GM21717 (cell line): ENCODE measurements at regions not wholly inside any gene's neighbourhood (a gene's known extent, or its start where the extent isn't known, plus 50 kb on each side); places are given as distances from the start of the nearest gene placed in this dataset.
"Not testable (repeated sequence)": the region's sequence is repeated elsewhere in the genome, so short reads cannot be mapped to it uniquely, and the experiment has no call there.

ENCODE experiments used
- ATAC-seq: cut with Tn5 transposase; IDR thresholded peaks from one replicate; pipeline ENCODE4 v1.9.1; 2021; ENCODE audit warnings: mild to moderate bottlenecking, moderate library complexity; ENCODE audit not compliant: unreplicated experiment

DNA sequence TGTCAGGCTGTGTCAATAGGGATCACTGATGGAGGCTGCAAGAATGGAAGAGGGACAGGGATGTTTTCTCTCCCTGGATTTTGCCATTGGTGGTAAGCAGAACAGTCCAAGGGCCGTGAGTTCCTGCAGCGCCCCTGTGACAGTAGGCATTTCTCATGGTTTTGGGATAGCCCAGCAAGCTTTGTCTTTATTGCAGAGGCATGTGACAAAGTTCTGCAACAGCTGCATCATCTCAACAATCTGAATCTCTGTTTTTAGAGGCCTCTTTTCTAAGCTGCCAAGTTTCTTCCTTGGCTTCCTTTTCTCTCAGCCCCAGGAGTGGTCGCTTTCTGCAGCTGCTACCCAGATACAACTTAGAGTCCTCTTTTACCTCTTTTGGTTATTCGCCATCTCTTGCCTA, 95.7 kb upstream of the TSHZ3 start:
- no peak for ATAC-seq

DNA sequence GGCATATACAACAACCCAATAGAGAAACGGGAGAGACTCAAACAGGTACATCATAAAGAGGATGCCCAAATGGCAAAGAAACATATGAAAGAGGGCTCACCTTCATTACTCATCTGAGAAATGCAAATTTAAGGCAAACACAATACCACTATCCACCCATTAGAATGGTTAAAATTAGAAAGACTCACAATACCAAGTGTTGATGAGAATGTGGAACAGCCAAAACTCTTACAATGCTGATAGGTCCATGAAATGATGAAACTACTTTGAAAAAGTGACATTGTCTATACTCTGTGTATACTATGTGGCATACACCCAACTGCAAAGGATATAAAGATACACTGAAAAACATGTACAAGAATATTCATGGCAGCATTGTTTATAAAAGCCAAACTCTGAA, 96.2 kb upstream of the TSHZ3 start:
- no peak for ATAC-seq

DNA sequence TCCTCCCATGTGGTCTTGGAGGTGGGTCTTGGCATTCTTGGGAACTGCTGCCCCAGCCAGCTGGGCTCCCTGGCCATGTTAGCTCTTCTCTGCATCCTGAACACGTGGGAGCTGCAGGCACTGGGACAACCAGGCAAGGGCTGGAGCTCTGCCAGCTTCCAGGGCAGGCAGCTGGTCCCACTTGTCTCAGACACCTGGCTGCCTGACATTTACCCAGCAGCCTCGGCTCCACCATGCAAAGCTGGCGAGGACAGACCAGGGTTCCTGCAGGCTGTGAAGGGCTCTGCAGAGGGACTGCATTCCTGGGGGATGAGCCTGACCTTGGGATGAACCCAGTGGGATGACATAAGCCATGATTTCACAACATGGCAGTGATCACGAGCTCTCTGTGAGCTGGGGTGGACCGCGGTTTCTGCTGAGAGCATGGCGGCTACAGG, 99.0 kb upstream of the TSHZ3 start:
- no peak for ATAC-seq

DNA sequence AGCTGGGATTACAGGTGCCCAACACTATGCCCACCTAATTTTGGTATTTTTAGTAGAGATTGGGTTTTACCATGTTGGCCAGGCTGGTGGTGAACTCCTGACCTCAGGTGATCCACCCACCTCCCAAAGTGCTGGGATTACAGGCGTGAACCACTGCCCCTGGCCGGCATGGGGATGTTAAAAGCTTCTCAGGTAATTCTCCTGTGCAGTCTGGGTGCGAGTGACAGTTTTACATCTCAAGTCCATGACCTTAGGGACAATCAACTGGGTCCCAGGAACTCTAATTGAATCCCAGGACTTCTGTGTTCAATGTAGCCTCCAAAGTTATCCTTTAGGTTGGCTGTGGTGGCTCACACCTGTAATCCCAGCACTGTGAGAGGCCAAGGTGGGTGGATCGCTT, 100.1 kb upstream of the TSHZ3 start:
- ATAC-seq: no peak

DNA sequence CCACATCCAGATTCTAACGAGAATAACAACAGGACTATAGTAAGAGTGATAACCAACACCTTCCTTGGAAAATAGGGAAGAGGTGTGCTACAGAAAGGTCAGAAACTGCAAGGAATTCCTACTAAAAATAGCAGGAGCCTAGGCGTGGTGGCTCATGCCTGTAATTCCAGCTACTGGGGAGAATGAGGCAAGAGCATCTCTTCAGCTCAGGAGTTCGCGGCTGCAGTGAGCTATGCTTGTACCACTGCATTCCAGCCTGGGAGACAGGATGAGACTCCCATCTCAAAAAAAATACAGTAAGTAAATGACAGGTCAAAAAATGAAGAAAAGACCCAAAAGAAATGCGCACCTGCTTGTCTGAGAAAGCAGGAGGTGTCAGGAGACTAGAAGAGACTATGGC, 101.5 kb upstream of the TSHZ3 start:
- no peak for ATAC-seq

DNA sequence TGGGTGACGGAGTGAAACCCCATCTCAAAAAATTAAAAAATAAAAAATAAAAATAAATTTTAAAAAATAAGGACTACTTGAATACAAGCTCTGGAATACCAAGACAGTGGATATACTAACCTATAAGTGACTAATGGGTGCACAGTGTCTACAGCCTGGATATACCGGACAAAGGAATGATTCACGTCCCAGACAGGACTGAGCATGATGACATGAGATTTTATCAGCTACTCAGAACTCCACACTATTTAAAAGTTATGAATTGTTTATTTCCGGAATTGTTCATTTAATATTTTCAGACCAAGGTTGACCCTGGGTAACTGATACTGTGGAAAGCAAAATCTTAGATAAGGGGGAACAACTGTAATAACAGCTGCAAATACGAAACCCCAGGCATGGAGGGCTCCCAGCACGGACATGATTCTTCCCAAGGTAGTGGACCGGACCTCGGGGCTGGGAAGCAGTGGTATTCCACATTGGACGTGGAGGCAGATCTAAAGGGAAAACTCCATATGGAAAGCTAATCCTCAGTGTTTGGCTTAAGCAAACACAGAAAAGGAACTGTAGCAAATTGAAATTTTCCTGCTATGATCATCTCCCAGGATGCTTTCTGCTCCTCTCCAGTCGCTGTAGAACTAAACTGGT, 102.6 kb upstream of the TSHZ3 start:
- ATAC-seq: no peak

DNA sequence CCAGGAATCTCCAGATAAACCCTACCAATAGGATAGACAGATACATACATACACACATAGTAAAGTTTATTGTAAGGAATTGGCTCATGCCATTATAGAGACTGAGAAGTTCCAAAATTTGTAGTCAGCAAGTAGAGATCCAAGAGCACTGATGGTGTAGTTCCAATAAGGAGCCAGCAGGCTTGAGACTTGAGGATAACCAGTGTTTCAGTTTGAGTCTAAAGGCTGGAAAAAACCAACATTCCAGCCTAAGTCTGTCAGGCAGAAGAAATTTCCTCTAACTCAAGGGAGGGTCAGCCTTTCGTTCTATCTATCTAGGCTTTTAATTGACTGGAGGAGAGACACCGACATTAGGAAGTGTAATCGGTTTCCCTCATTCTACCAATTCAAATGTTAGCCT, 110.2 kb upstream of the TSHZ3 start:
- no peak for ATAC-seq

DNA sequence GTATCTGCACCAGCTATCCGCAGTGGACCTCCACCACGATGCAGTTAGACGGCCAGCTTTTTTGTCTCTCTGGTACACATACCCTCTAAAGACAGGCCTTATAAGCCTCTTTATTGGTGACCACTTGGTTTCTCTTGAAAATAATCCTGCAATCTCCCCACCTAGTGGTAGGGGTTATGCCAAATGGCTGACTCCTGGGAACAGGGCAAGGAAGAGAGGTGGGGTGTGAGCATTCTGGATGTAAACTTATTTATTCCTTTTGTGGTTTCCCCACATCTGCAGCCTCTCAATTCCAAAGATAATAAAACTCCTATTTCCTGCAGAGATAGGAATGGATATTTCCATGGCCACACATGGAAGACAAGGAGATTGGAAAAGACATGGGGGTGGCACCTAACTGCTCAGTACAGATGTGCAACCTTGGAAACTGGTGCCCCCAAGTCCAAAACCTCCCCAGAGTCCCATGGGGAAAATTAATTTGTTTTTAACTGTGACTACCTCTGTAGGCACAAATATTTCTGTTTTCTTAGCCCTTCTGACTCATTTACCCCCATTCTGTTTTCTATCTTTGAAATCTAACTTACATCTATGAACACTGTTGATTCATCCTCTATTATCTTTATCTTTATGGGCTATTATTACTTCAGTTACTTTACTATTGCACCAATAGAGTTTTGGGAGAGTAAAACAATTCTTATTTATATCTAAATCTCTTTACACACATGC, 112.7 kb upstream of the TSHZ3 start:
- ATAC-seq: no peak

DNA sequence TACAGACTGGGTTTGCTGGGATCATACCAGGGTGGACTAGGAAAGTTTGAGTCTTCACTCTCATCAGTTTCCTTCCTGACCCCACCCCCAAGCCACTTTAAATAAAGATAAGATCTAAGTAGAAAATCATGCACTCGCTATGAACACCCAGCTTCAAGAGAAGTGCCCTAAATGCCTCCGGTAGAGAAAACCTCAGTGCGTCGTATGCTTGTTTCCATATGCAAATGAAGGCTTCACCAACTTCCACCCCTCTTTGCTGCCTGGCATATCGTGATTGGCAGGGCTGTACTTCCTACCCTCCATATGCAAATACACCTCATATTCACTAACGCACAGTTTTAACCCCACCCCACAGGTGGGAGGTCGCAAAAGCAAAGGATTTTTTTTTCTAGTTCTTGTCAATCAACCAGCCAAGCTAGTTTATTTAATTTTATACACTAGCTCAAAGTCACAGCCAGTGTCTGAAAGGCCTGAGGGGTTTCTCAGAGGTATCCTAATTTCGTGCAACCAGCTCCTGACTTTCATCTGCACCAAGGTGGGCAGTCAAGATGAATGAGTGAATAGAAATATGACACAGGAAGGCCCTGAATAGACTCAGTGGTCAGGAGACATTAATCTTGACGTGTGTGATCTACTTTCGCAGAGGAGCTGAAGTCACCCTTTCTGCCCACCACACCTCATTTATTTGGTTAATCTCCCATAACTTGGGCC, 121.1 kb upstream of the TSHZ3 start:
- ATAC-seq: no peak

DNA sequence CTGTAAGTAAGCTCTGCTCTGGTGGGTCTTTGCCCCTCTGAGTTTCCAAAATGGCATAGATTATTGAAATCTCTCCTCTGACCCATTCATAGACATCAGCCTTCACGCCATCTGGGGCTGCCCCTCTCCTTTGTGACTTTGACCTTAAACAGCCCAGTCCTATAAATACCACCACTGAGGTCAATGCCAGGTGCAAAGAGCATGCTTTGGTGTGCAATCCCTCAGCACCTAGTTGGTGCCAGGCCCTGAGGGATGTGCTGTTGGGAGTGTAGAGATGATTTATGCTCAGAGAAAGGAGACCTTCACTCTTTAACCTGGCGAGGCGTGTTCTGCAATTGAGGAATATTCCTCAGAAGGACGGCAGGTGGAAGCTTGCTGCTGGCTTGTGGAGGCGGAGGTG, 121.7 kb upstream of the TSHZ3 start:
- ATAC-seq: no peak

DNA sequence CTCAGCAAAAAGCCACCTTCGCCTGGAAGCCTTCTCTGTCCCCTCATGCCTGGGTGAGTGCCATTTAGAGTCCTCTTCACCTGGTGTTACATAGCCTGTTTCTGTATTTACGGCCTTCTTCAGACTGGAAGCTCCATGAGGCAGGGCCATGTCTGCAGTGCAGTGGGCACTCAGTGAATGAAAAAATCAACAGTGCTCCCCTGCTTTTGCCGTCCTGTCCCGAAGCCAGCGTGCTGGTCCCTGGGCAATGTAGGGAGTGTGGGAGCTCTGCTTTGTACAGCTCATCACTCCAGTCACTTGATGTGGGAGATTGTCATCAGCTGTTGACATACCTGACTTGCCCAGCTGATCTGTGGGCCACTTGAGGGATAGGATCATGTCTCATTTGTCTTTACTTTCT, 129.0 kb upstream of the TSHZ3 start:
- no peak for ATAC-seq

DNA sequence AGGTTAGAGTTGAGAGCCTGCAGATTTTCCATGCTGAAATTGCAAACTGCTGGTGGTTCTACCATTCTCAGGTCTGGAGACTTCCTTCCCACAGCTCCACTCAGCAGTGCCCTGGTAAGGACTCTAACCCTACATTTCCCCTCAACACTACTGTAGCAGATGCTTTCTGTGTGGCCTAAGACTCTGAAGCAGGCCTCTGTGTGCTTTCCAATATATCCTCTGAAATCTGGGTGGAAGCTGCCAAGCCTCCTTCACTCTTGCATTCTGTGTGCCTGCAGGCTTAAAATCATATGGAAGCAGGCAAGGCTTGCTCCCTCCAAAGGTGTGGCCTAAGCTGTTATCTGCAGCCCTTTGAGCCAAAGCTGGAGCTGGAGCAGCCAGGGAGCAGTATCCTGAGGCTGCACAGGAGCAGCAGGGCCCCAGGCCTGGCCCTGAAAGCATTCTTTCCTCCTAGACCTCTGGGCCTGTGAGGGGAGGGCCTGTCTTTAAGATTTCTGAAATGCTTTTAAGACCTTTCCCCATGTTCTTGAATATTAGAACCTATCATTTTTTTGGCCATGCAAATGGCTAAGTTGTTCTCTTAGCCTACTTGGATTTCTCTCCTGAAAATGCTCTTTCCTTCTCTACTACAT, 134.1 kb upstream of the TSHZ3 start:
- ATAC-seq: no peak

DNA sequence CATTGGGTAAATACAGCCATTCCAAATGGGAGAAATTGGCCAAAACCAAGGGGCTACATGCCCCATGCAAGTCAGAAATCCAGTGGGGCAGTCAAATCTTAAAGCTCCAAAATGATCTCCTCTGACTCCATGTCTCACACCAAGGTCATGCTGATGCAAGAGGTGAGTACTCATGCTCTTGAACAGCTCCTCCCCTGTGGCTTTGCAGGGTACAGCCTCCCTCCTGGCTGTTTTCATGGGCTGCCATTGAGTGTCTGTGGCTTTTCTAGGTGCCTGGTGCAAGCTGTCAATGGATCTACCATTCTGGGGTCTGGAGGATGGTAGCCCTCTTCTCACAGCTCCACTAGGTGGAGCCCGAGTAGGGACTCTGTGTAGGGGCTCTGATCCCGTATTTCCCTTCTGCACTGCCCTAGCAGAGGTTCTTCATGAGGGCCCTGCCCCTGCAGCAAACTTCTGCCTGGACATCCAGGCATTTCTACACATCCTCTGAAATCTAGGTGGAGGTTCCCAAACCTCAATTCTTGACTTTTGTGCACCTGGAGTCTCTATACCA, 135.7 kb upstream of the TSHZ3 start:
- ATAC-seq: not testable (repeated sequence)

DNA sequence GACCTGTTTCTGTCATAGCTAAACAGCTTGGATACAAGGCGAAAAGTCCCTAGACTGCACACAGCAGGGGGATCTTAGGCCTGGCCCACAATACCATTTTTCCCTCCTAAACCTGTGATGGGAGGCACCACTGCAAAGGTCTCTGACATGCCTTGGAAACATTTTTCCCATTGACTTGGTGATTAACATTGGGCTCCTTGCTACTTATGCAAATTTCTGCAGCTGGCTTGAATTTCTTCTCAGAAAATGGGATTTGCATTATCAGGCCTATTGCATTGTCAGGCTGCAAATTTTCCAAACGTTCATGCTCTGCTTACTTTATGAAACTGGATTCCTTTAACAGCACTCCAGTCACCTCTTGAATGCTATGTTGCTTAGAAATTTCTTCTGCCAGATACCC, 136.2 kb upstream of the TSHZ3 start:
- no peak for ATAC-seq

DNA sequence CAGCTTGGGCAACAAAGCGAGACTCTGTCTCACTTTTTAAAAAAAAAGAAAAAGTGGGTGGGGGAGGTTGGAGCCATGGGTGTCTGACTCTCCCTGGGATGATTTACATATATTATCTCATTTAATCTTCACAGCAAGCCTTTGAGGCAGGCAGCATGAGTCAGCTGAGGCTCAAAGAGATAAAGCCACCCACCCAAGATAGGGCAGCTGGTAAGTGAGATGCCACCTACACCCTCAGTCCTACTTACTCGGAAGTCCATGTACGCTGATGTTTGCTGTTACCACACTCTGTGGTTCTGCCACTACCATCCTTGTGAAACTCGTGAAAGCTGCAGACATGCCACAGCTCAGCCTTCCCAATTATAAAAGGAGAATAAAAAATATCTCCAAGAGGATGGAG, 142.0 kb upstream of the TSHZ3 start:
- ATAC-seq: no peak

DNA sequence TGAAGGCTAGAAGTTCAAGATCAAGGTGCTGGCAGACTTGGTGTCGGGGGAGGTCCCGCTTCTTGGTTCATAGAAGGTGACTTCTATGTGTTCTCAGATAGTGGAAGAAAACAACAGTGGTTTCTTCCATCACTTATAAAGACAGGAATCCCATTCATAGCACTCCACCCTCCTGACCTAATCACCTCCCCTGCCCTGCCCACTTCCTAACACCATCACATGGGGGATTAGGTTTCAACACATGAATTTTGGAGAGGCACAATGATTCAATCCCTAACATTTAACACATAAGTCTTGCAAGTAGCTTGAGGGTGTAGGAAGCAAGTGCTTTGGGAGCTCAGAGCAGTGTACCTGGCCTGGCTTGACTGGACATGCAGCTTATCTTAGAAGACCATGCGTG, 142.8 kb upstream of the TSHZ3 start:
- ATAC-seq: no peak

DNA sequence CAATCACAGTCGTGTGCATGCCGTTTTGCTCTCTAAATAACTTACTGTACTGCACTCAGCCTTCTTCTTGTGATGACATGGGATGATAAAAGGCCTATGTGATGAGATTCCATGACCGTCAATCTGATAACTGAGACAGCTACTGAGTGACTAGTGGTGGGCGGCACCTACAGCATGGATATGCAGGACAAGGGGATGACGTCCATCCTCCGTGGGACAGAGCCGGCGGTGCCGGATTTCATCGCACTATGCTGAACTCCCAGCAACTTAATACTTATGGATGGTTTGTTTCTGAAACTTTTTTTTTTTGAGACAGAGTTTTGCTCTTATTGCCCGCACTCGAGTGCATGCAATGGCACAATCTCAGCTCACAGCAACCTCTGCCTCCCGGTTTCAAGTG, 146.8 kb upstream of the TSHZ3 start:
- ATAC-seq: no peak

DNA sequence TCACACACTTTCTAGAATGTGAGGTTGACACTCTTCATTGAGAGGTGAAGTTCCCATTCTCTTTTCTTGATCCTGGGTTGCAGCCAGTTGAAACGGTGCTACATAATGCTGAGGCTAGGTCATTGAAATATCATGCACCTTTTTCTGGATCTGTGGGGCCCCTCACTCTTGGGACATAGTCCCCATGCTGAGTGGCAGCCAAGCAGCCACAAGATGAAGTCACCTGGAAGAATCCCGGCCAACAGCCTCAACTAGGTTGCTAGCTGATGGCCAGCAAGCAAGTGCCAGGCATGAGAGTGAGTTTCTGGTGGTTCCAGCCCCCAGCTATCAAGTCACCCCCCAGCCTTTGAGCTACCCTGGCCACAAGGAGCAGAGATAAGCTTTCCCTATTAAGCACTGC, 148.5 kb upstream of the TSHZ3 start:
- no peak for ATAC-seq

DNA sequence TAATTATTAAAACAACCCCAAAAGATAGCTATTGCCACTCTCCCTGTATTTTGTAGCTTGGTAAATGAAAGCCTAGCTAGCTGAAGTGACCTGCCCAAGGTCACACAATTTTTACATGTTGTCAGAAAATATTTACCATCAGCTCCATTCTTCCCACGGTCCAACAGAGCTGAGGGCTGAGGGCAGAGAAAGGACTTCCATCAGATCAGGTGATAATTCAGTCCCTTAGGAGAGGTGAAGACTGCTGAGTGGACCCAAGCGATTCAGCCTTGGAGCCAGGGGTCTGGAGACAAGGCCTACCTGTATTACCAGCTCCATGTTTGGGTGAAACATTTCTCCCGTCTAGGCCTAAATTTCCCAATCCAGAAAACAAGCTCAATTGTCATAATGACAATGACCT, 149.5 kb upstream of the TSHZ3 start:
- no peak for ATAC-seq

DNA sequence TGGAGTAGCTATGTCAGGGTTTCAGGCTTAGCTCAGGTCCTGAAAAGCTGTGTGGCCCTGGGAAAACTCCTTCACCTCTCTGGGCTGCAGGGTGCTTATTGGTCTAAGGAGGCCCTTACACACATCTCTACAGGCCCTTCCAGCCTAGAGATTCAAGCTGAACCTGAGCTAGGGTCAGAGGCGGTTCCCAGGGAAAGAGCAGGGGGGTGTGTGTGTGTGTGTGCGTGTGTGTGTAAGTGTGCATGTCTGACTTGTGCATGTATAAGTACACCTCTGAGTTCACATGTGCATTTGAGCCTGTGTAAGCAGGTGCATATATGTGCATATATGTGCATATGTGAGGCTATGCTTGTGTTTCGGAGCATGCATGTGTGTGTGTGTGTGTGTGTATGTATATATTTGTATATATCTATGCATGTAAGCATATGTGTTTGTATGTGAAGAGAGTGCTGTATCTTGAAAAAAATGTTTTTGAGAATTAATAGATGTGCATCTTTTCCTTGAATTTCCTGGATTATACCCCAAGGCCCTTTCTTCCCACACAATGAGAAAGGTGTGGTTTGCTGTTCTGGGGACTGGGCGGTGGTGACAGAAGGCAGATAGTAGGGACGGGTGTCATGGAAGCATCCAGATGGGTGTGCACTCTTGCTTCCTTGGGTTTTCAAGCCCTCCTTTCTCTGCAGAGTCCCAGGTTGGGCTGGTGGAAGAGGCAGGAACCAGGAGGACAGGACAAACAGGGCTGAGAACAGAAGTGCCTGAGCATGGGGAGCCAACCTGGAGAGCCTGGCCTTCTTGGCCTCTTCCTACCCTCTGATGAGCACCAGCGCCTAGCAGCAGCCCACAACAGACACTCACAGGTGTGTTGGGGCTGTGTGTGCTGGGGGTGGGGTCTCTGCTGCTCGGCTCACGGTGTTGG, 150.3 kb upstream of the TSHZ3 start:
- no peak for ATAC-seq
